ENCODE measurements at regions not wholly inside any gene's neighbourhood (a gene's known extent, or its start where the extent isn't known, plus 50 kb on each side); places are given as distances from the start of the nearest gene placed in this dataset.

GRCh38 chr13:73228546-73228945, 169.7 kb downstream of the KLF5 start:
- no peak for DNase-seq

DNA sequence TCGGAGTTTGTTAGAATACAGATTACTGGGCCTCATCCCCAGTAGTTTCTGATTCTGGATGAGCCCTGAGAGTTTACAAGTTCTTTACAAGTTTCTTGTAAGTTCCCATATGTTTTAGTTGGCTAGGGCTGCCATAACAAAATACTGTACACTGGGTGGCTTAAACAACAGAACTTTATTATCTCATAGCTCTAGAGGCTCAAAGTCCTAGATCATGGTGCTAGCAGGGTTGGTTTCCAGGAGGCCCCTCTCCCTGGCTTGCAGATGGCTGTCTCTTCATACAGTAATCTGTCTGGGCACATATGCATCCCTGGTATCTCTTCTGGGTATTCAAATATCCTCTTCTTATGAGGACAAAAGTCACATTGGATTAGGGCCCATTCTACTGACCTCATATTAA, 167.2 kb downstream of the KLF5 start:
- no peak for DNase-seq

DNA sequence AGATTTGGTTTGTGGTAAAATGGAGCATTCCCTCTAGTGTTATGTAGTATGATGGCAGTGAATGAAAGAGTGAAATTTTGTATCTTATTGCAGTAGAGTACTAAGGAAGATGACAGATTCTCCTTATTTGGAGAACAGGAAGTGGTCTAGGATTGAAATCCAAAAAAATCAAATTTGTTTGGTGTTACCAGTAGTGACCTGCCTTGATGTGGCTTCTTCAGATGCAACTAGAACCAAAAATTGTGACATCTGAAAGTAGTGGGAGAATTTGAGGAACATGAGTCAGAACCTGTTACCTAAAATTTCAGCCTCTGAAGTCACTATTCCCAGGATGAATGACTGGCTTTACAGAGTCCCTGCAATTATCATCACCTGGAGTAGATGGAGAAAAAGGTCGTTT, 165.9 kb downstream of the KLF5 start:
- DNase-seq: no peak

GRCh38 chr13:73223372-73223781, 164.6 kb downstream of the KLF5 start:
- DNase-seq: no peak

GRCh38 chr13:73222627-73223305, 164.0 kb downstream of the KLF5 start:
- DNase-seq: no peak

GRCh38 chr13:73220966-73221720, 162.3 kb downstream of the KLF5 start:
- DNase-seq: no peak

- no peak for DNase-seq
Observed at GRCh38 chr13:73218181-73218580, 159.4 kb downstream of the KLF5 start.

- DNase-seq: no peak
Observed at GRCh38 chr13:73216381-73216831, 157.6 kb downstream of the KLF5 start.

DNA sequence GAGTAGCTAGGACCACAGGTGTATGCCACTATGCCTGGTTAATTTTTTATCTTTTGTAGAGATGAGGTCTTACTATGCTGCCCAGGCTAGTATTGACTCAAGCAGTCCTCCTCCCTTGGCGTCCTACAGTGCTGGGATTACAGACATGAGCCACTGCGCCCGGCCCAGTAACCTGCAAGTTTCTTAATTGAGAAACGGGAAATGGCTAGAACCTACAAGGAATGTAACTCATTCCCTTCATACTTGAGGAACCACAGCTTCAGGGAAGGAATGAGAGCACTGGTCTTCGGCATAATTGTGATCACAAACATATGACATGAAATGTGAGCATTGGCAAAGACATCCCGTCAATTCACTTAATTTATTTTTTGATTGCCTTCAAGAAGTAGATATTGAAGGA, 157.0 kb downstream of the KLF5 start:
- DNase-seq: no peak

DNA sequence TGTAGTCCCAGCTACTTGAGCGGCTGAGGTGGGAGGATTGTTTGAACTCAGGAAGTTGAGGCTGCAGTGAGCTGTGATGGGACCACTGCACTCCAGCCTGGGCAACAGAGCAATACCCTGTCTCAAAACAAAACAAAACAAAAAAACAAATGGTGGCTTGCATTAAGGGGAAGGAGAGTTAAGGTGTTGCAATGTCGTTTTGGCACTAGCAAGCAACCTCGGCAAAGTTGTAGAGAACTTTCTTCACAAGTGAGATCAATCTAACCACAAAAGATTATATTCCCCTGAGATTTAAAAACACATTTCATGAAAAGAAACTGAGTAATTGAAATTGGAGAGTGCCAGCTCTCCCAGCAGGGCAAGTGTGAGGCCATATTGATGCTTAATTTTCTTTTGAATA, 153.7 kb downstream of the KLF5 start:
- DNase-seq: no peak

- no peak for DNase-seq
Observed at GRCh38 chr13:73210218-73210883, 151.5 kb downstream of the KLF5 start.

DNA sequence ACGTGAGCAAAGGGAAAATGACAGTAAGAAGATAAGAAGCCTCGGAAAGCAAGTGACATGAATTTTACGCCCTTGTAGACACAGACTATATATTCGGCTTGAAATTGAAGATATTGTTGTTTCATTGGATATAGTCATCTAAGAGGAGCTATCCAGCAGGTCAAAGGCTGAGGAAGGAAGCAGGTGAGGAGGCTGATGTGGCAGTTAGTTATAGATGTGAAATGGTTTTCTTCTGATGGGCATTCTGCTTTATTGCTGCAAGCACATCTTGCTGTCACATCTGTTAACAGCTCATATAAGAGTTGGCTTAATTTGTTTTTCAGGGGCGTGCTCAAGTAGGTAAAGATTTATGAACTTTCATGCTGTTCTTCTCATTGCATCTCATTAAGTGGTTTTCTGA, 146.1 kb downstream of the KLF5 start:
- DNase-seq: no peak

DNA sequence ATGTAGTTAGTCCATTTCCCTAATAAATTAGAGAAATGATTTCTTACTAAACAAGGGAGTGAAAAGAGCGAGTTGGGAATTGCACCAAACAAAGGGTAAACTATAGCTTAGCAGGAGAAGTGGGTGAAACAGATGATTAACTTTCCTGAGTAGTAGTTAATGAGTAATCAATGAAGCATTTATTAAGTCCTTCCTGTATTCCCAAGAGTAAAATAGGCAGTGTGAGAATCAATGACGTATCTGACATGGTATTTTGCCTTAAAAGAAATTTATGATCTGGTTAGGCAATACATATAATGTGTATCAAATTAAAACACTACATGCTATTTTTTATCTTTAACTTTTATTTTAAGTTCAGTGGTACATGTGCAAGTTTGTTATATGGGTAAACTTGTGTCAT, 142.8 kb downstream of the KLF5 start:
- no peak for DNase-seq

GRCh38 chr13:73198991-73199411, 140.2 kb downstream of the KLF5 start:
- DNase-seq: no peak

DNA sequence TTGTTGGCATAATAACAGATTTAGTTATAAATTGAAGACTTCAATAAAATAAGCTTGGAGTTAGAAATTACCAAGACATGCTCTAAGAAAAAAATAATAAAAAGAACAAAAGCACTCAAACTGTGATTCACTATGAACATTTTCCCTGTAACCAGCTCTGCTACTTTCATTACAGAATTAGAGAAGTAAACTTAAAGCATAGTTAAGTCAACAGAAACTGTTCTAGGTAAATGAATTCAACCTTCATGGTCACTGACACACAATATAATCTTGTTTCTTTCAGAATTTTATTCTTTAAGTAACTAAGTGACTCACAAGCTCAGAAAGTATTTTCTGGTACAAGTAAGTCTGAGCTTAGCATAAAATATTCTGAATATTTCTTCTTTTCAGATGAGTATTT, 136.3 kb downstream of the KLF5 start:
- DNase-seq: no peak

GRCh38 chr13:73194310-73194709, 135.5 kb downstream of the KLF5 start:
- DNase-seq: no peak

DNA sequence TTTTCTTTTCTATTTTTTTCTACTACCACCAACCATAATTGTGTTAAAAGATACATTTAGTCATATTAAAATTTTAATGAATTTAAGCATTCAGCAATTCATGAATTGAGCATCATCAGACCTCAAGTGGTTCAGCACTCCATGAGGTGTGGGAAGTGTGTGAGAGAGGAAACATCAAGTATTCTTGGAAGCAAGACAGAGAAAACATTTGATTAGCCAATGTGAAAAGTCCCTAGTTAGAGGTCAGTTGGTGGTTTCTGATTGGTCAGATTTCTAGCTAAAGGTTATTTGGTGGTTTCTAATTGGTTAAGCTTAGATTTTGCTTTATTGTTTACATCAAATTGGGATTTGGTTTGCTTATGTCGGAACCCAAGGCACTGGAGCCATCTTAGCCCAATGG, 134.7 kb downstream of the KLF5 start:
- DNase-seq: no peak

GRCh38 chr13:73190477-73190876, 131.7 kb downstream of the KLF5 start:
- no peak for DNase-seq

DNA sequence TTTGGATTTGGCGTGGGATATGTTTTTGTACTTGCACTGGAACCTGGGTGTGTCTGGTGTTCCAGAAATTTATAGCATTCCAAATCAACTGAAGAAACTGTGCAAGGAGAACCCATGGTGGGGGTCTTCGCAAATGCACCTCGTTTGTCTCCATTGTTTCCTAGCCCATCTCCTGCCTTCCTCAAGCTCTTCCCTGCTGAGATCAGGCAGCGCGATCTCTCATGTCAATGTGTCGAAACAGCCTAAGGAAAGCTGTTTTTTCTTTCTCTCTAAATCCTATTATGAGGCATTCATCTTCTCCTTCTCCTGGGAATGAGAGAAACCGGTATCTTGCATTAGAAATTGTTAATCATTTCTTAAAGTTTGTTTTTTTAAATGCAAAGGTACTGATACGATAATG, 131.0 kb downstream of the KLF5 start:
- no peak for DNase-seq

GRCh38 chr13:73189362-73189761, 130.6 kb downstream of the KLF5 start:
- DNase-seq: no peak

- no peak for DNase-seq
Observed at GRCh38 chr13:73187106-73187505, 128.3 kb downstream of the KLF5 start.

DNA sequence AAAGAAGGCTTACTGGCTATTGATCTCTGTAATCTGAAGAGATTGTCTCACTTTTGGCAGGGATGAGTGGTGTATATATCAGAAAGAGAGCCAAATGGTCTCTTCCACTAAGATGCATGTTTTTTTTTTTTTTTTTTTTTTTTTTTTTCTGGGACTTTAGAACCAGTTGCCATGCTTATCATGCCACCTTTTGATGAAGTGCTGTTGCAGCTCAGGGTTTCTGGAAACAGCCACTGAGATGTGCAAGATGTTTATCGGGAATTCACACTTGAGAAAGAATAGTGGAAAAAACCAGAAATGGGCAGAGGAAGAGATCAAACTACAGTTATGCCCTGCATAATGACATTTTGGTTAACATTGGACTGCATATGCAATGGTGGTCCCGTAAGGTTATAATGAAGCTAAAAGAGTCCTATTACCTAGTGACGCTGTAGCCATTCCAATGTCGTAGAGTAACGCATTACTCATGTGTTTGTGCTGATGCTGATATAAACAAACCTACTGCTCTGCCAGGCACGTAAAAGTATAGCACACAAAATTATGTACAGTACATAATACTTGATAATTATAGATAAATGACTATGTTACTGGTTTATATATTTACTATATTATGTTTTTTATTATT, 121.0 kb downstream of the KLF5 start:
- DNase-seq: no peak

- no peak for DNase-seq
Observed at GRCh38 chr13:73177916-73178565, 119.2 kb downstream of the KLF5 start.

Data from NCI-H1092 (cell line).